Endometrium (tissue), 2 donors: ENCODE measurements at regions not wholly inside any gene's neighbourhood (a gene's known extent, or its start where the extent isn't known, plus 50 kb on each side); places are given as distances from the start of the nearest gene placed in this dataset.

Experiments
- FAIRE-seq: peaks from 2 replicates; lab custom pipeline; 2012; peaks lifted over from hg19 to GRCh38; lab: Jason Lieb, UNC
- donor health status: control.
- donor health status: control.

GRCh38 chr22:47275605-47276449, 513.4 kb downstream of the TBC1D22A start:
- no peak for FAIRE-seq

GRCh38 chr22:47274196-47274595, 511.7 kb downstream of the TBC1D22A start:
- no peak for FAIRE-seq

- no peak for FAIRE-seq
Measured at GRCh38 chr22:47270463-47271135, 508.1 kb downstream of the TBC1D22A start.

GRCh38 chr22:47269516-47270088, 507.2 kb downstream of the TBC1D22A start:
- FAIRE-seq: no peak

GRCh38 chr22:47267513-47268282, 505.2 kb downstream of the TBC1D22A start:
- no peak for FAIRE-seq

- FAIRE-seq: no peak
Measured at GRCh38 chr22:47266329-47266728, 503.9 kb downstream of the TBC1D22A start.

- FAIRE-seq: no peak
Measured at GRCh38 chr22:47260551-47260950, 498.1 kb downstream of the TBC1D22A start.

GRCh38 chr22:47259990-47260389, 497.5 kb downstream of the TBC1D22A start:
- no peak for FAIRE-seq

GRCh38 chr22:47259049-47259448, 496.6 kb downstream of the TBC1D22A start:
- no peak for FAIRE-seq

- no peak for FAIRE-seq
Measured at GRCh38 chr22:47257976-47258375, 495.5 kb downstream of the TBC1D22A start.

GRCh38 chr22:47257566-47257965, 495.1 kb downstream of the TBC1D22A start:
- no peak for FAIRE-seq

- no peak for FAIRE-seq
Measured at GRCh38 chr22:47251911-47252310, 489.5 kb downstream of the TBC1D22A start.

GRCh38 chr22:47250995-47251765, 488.7 kb downstream of the TBC1D22A start:
- no peak for FAIRE-seq

- FAIRE-seq: no peak
Measured at GRCh38 chr22:47249370-47249928, 487.0 kb downstream of the TBC1D22A start.

- no peak for FAIRE-seq
Measured at GRCh38 chr22:47248925-47249324, 486.5 kb downstream of the TBC1D22A start.

- FAIRE-seq: no peak
Measured at GRCh38 chr22:47247579-47248240, 485.3 kb downstream of the TBC1D22A start.

GRCh38 chr22:47245786-47246185, 483.3 kb downstream of the TBC1D22A start:
- FAIRE-seq: no peak

GRCh38 chr22:47245286-47245685, 482.8 kb downstream of the TBC1D22A start:
- FAIRE-seq: no peak

- no peak for FAIRE-seq
Measured at GRCh38 chr22:47240116-47240515, 477.7 kb downstream of the TBC1D22A start.

GRCh38 chr22:47239474-47239860, 477.0 kb downstream of the TBC1D22A start:
- no peak for FAIRE-seq
